ENCODE measurements at regions not wholly inside any gene's neighbourhood (a gene's known extent, or its start where the extent isn't known, plus 50 kb on each side); places are given as distances from the start of the nearest gene placed in this dataset.
"Not testable (repeated sequence)": the region's sequence is repeated elsewhere in the genome, so short reads cannot be mapped to it uniquely, and the experiment has no call there.

- ATAC-seq (no peak), DNase-seq (ENCODE audit: low spot score in 2 of 2) (no peak)
- Mint-ChIP-seq H3K4me3 (no peak overlapping the region), H3K27ac (no peak overlapping the region), H3K4me1 (no peaks in the 10 kb centered on the region), H3K9me3 (peaks cover 4% of the 10 kb centered on the region), H3K36me3 (no peaks in the 10 kb centered on the region)
These were observed 304.4 kb downstream of the MAN2A1 start for GRCh38 chr5:109994135-109994534.

GRCh38 chr5:109996246-109996645 lies 306.5 kb downstream of the MAN2A1 start:
- no peak for ATAC-seq
- H3K4me3 Mint-ChIP-seq, result no peak overlapping the region
- no peak for DNase-seq (ENCODE audit: low spot score in 2 of 2)
- H3K9me3 Mint-ChIP-seq, result peaks cover 4% of the 10 kb centered on the region
- H3K4me1 Mint-ChIP-seq, result no peaks in the 10 kb centered on the region
- no peaks in the 10 kb centered on the region for H3K36me3 Mint-ChIP-seq
- no peak overlapping the region for H3K27ac Mint-ChIP-seq

- H3K9me3 Mint-ChIP-seq, result peaks cover 4% of the 10 kb centered on the region
These were observed 307.4 kb downstream of the MAN2A1 start for GRCh38 chr5:109997161-109997560.

GRCh38 chr5:109998208-109998607 lies 308.5 kb downstream of the MAN2A1 start:
- no peak for ATAC-seq

More at GRCh38 chr5:109997161-109997560, 307.4 kb downstream of the MAN2A1 start:
- no peak for DNase-seq (ENCODE audit: low spot score in 2 of 2)
- Mint-ChIP-seq H3K27ac (no peak overlapping the region), H3K4me3 (no peak overlapping the region), H3K36me3 (no peaks in the 10 kb centered on the region), H3K4me1 (no peaks in the 10 kb centered on the region)
- ATAC-seq, result no peak

GRCh38 chr5:109998726-109999125 lies 309.0 kb downstream of the MAN2A1 start:
- Mint-ChIP-seq H3K36me3 (no peaks in the 10 kb centered on the region), H3K4me1 (no peaks in the 10 kb centered on the region), H3K9me3 (peaks cover 4% of the 10 kb centered on the region), H3K4me3 (no peak overlapping the region), H3K27ac (no peak overlapping the region)
- DNase-seq (ENCODE audit: low spot score in 2 of 2), result no peak
- ATAC-seq, result no peak

More at GRCh38 chr5:109998208-109998607, 308.5 kb downstream of the MAN2A1 start:
- DNase-seq (ENCODE audit: low spot score in 2 of 2), result no peak
- H3K36me3 Mint-ChIP-seq, result no peaks in the 10 kb centered on the region
- no peak overlapping the region for H3K4me3 Mint-ChIP-seq
- no peaks in the 10 kb centered on the region for H3K4me1 Mint-ChIP-seq
- no peak overlapping the region for H3K27ac Mint-ChIP-seq
- H3K9me3 Mint-ChIP-seq, result peaks cover 4% of the 10 kb centered on the region

- Mint-ChIP-seq H3K27ac (no peak overlapping the region), H3K36me3 (no peaks in the 10 kb centered on the region), H3K4me3 (no peak overlapping the region), H3K9me3 (peaks cover 4% of the 10 kb centered on the region), H3K4me1 (no peaks in the 10 kb centered on the region)
- no peak for ATAC-seq
- DNase-seq (ENCODE audit: low spot score in 2 of 2), result no peak
These were observed 311.9 kb downstream of the MAN2A1 start for GRCh38 chr5:110001648-110002047.

- ATAC-seq, result no peak
- Mint-ChIP-seq H3K9me3 (peaks cover 4% of the 10 kb centered on the region), H3K4me3 (no peak overlapping the region), H3K27ac (no peak overlapping the region), H3K4me1 (no peaks in the 10 kb centered on the region), H3K36me3 (no peaks in the 10 kb centered on the region)
- no peak for DNase-seq (ENCODE audit: low spot score in 2 of 2)
These were observed 312.9 kb downstream of the MAN2A1 start for GRCh38 chr5:110002652-110003051.

- H3K36me3 Mint-ChIP-seq; H3K4me1 Mint-ChIP-seq; H3K27ac Mint-ChIP-seq; ATAC-seq; H3K9me3 Mint-ChIP-seq; DNase-seq (ENCODE audit: low spot score in 2 of 2); H3K4me3 Mint-ChIP-seq: not testable (repeated sequence)
These were observed 316.3 kb downstream of the MAN2A1 start for GRCh38 chr5:110005907-110006562.

GRCh38 chr5:110007101-110007500 lies 317.4 kb downstream of the MAN2A1 start:
- H3K4me1 Mint-ChIP-seq, result no peaks in the 10 kb centered on the region
- no peak overlapping the region for H3K4me3 Mint-ChIP-seq
- H3K9me3 Mint-ChIP-seq, result no peaks in the 10 kb centered on the region
- no peak overlapping the region for H3K27ac Mint-ChIP-seq
- no peaks in the 10 kb centered on the region for H3K36me3 Mint-ChIP-seq
- ATAC-seq (no peak), DNase-seq (ENCODE audit: low spot score in 2 of 2) (no peak)

- H3K9me3 Mint-ChIP-seq, result no peaks in the 10 kb centered on the region
- H3K36me3 Mint-ChIP-seq, result no peaks in the 10 kb centered on the region
- DNase-seq (ENCODE audit: low spot score in 2 of 2), result no peak
- no peak for ATAC-seq
- no peak overlapping the region for H3K4me3 Mint-ChIP-seq
- H3K27ac Mint-ChIP-seq, result no peak overlapping the region
- no peaks in the 10 kb centered on the region for H3K4me1 Mint-ChIP-seq
These were observed 318.4 kb downstream of the MAN2A1 start for GRCh38 chr5:110008131-110008530.

GRCh38 chr5:110012145-110012544 lies 322.4 kb downstream of the MAN2A1 start:
- Mint-ChIP-seq H3K4me3 (no peak overlapping the region), H3K27ac (no peak overlapping the region), H3K4me1 (no peaks in the 10 kb centered on the region), H3K36me3 (no peaks in the 10 kb centered on the region), H3K9me3 (no peaks in the 10 kb centered on the region)
- no peak for ATAC-seq
- DNase-seq (ENCODE audit: low spot score in 2 of 2), result no peak

- no peaks in the 10 kb centered on the region for H3K9me3 Mint-ChIP-seq
- no peak for ATAC-seq
These were observed 323.3 kb downstream of the MAN2A1 start for GRCh38 chr5:110013017-110013416.

GRCh38 chr5:110017854-110018253 lies 328.1 kb downstream of the MAN2A1 start:
- ATAC-seq, result no peak
- H3K36me3 Mint-ChIP-seq, result no peaks in the 10 kb centered on the region
- no peak overlapping the region for H3K27ac Mint-ChIP-seq
- H3K4me3 Mint-ChIP-seq, result no peak overlapping the region
- H3K4me1 Mint-ChIP-seq, result no peaks in the 10 kb centered on the region
- DNase-seq (ENCODE audit: low spot score in 2 of 2), result no peak
- H3K9me3 Mint-ChIP-seq, result no peaks in the 10 kb centered on the region

More at GRCh38 chr5:110013017-110013416, 323.3 kb downstream of the MAN2A1 start:
- DNase-seq (ENCODE audit: low spot score in 2 of 2), result no peak
- Mint-ChIP-seq H3K36me3 (no peaks in the 10 kb centered on the region), H3K4me3 (no peak overlapping the region), H3K27ac (no peak overlapping the region), H3K4me1 (no peaks in the 10 kb centered on the region)

GRCh38 chr5:110018509-110018908 lies 328.8 kb downstream of the MAN2A1 start:
- no peak for DNase-seq (ENCODE audit: low spot score in 2 of 2)
- Mint-ChIP-seq H3K27ac (no peak overlapping the region), H3K36me3 (no peaks in the 10 kb centered on the region), H3K4me3 (no peak overlapping the region), H3K9me3 (no peaks in the 10 kb centered on the region), H3K4me1 (no peaks in the 10 kb centered on the region)
- no peak for ATAC-seq

- ATAC-seq, result no peak
- H3K4me3 Mint-ChIP-seq, result no peak overlapping the region
- no peaks in the 10 kb centered on the region for H3K4me1 Mint-ChIP-seq
- no peaks in the 10 kb centered on the region for H3K9me3 Mint-ChIP-seq
- no peak for DNase-seq (ENCODE audit: low spot score in 2 of 2)
- no peaks in the 10 kb centered on the region for H3K36me3 Mint-ChIP-seq
- no peak overlapping the region for H3K27ac Mint-ChIP-seq
These were observed 329.4 kb downstream of the MAN2A1 start for GRCh38 chr5:110019119-110019518.

GRCh38 chr5:110019780-110020179 lies 330.1 kb downstream of the MAN2A1 start:
- Mint-ChIP-seq H3K4me1 (no peaks in the 10 kb centered on the region), H3K4me3 (no peak overlapping the region), H3K27ac (no peak overlapping the region), H3K36me3 (no peaks in the 10 kb centered on the region), H3K9me3 (no peaks in the 10 kb centered on the region)
- no peak for ATAC-seq
- no peak for DNase-seq (ENCODE audit: low spot score in 2 of 2)

GRCh38 chr5:110021251-110021650 lies 331.5 kb downstream of the MAN2A1 start:
- Mint-ChIP-seq H3K36me3 (no peaks in the 10 kb centered on the region), H3K4me3 (no peak overlapping the region), H3K9me3 (no peaks in the 10 kb centered on the region), H3K27ac (no peak overlapping the region), H3K4me1 (no peaks in the 10 kb centered on the region)
- ATAC-seq (no peak), DNase-seq (ENCODE audit: low spot score in 2 of 2) (no peak)
